ENCODE measurements at regions not wholly inside any gene's neighbourhood (a gene's known extent, or its start where the extent isn't known, plus 50 kb on each side); places are given as distances from the start of the nearest gene placed in this dataset.
A peak's percentile ranks its signal among the peaks of the same experiment; 100 is the strongest.

GRCh38 chrX:33465137-33465536 is 253.8 kb upstream of the DMD start:
- H3K4me3 ChIP-seq = no peak overlapping the region
- no peaks in the 10 kb centered on the region for H3K9me3 ChIP-seq
- no peaks in the 10 kb centered on the region for H3K4me1 ChIP-seq
- no peak for DNase-seq
- intact Hi-C loops (cut with DNase I; ENCODE audit: low total_unique reads) (no loop called here), in situ Hi-C loops (cut with MboI; ENCODE audit: low pct_ligation_motif_present in 1 of 4, low pct_unique_long_range_greater_than_20kb in 1 of 4, low sequenced_read_pairs in 3 of 4) (loop anchor here in 1 of 4 donors (25.0 kb wide), 1 partner anchor 822 kb away; no protein-coding TSS in a partner anchor)
- TF ChIP-seq POLR2A (IDR thresholded peaks at IDR 0.05) = no peak
- TF ChIP-seq CTCF (IDR thresholded peaks at IDR 0.05) = no peak
- TF ChIP-seq POLR2AphosphoS5 (IDR thresholded peaks at IDR 0.05) = no peak
- TF ChIP-seq EP300 (IDR thresholded peaks at IDR 0.05; ENCODE audit: low read depth) = no peak
- H3K27me3 ChIP-seq = no peaks in the 10 kb centered on the region
- H3K36me3 ChIP-seq = no peaks in the 10 kb centered on the region
- H3K27ac ChIP-seq = no peak overlapping the region

- no peaks in the 10 kb centered on the region for H3K27me3 ChIP-seq
- no peaks in the 10 kb centered on the region for H3K4me1 ChIP-seq
- intact Hi-C loops (cut with DNase I; ENCODE audit: low total_unique reads) = no loop called here
- no peak overlapping the region for H3K27ac ChIP-seq
- in situ Hi-C loops (cut with MboI; ENCODE audit: low pct_ligation_motif_present in 1 of 4, low pct_unique_long_range_greater_than_20kb in 1 of 4, low sequenced_read_pairs in 3 of 4) = loop anchor here in 1 of 4 donors (25.0 kb wide), 1 partner anchor 830 kb away; no protein-coding TSS in a partner anchor
- H3K4me3 ChIP-seq = no peak overlapping the region
- DNase-seq = no peak
- no peak for TF ChIP-seq POLR2A (IDR thresholded peaks at IDR 0.05)
- TF ChIP-seq CTCF (IDR thresholded peaks at IDR 0.05) = no peak
- no peak for TF ChIP-seq EP300 (IDR thresholded peaks at IDR 0.05; ENCODE audit: low read depth)
- TF ChIP-seq POLR2AphosphoS5 (IDR thresholded peaks at IDR 0.05) = no peak
- 78% methylated on average over 2 of the region's 2 CpGs; no CpG with 5 or more reads in 1 of the 2 donors for WGBS, 2 donors (ENCODE audit: low coverage in 1 of 2)
- H3K36me3 ChIP-seq = no peaks in the 10 kb centered on the region
- H3K9me3 ChIP-seq = no peaks in the 10 kb centered on the region
These were observed 245.8 kb upstream of the DMD start for GRCh38 chrX:33457102-33457501.

- Histone ChIP-seq H3K4me3 (no peak overlapping the region), H3K36me3 (no peaks in the 10 kb centered on the region), H3K9me3 (no peaks in the 10 kb centered on the region), H3K27ac (no peak overlapping the region), H3K27me3 (no peaks in the 10 kb centered on the region), H3K4me1 (no peaks in the 10 kb centered on the region)
- 63 to 100% methylated on average over 1 to 3 of the region's 3 CpGs for WGBS, 2 donors (ENCODE audit: low coverage in 1 of 2)
- in situ Hi-C loops (cut with MboI; ENCODE audit: low pct_ligation_motif_present in 1 of 4, low pct_unique_long_range_greater_than_20kb in 1 of 4, low sequenced_read_pairs in 3 of 4) (loop anchor here in 2 of 4 donors (25.0 kb wide), 1 partner anchor 840 kb away; no protein-coding TSS in a partner anchor), intact Hi-C loops (cut with DNase I; ENCODE audit: low total_unique reads) (no loop called here)
- no peak for TF ChIP-seq CTCF (IDR thresholded peaks at IDR 0.05)
- TF ChIP-seq POLR2A (IDR thresholded peaks at IDR 0.05) = no peak
- TF ChIP-seq EP300 (IDR thresholded peaks at IDR 0.05; ENCODE audit: low read depth) = no peak
- no peak for TF ChIP-seq POLR2AphosphoS5 (IDR thresholded peaks at IDR 0.05)
- DNase-seq = no peak
These were observed 235.9 kb upstream of the DMD start for GRCh38 chrX:33447285-33447684.

- DNase-seq = peak; percentile 43
- TF ChIP-seq POLR2A (IDR thresholded peaks at IDR 0.05) (no peak), CTCF (IDR thresholded peaks at IDR 0.05) (peak; percentile 17 to 91 (median 58))
- intact Hi-C loops (cut with DNase I; ENCODE audit: low total_unique reads) (no loop called here), in situ Hi-C loops (cut with MboI; ENCODE audit: low pct_ligation_motif_present in 1 of 4, low pct_unique_long_range_greater_than_20kb in 1 of 4, low sequenced_read_pairs in 3 of 4) (loop anchor here in 2 of 4 donors (25.0 kb wide), 1 partner anchor 853 kb away; no protein-coding TSS in a partner anchor)
- Histone ChIP-seq H3K4me3 (no peak overlapping the region), H3K27ac (no peak overlapping the region), H3K9me3 (no peaks in the 10 kb centered on the region), H3K4me1 (no peaks in the 10 kb centered on the region), H3K27me3 (no peaks in the 10 kb centered on the region), H3K36me3 (no peaks in the 10 kb centered on the region)
- WGBS, 2 donors (ENCODE audit: low coverage in 1 of 2) = 27 to 33% methylated on average over 2 to 11 of the region's 11 CpGs
These were observed 223.1 kb upstream of the DMD start for GRCh38 chrX:33434256-33435092.

All from transverse colon (tissue), 4 donors.